ENCODE measurements at regions not wholly inside any gene's neighbourhood (a gene's known extent, or its start where the extent isn't known, plus 50 kb on each side); places are given as distances from the start of the nearest gene placed in this dataset.

DNA sequence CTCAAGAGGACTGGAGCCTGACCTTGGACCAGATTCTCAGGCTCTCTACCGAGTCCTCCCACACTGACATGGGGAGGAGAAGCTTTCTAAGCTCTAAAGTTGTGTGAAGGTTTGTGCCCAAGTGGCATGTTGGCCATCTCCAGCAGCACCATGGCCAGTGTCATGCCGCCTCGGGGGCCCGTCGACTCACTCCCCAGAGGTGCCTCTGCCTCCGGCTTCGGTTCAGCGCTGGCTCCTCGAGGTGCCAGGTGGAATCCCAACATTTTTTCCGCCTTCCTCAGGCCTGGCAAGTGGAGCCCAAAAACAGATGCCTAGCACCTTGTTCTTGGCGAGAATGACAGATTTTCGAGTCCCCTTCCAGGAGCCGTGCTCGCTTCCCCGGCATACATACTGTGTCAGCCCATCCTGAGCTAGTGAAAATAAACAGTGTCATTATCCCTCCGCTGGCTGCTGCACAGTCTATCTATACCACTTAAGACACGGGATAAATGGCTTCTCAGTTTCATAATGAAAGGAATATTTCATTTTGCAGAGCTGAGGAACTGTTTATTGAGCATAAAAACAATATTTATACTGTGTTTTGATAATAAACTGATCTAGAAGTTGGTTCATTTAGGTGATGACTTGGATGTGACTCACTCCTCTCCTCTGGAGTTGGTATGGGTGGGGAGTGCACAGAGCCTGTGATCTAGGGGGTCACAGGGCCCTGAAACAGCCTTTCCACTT lies 328.5 kb upstream of the TLE3 start:
- TF ChIP-seq POLR2AphosphoS5 (IDR thresholded peaks at IDR 0.05; ENCODE audit: low read depth, low read length) (no peak), SIN3A (IDR thresholded peaks at IDR 0.05; ENCODE audit: borderline replicate concordance, insufficient read depth, low read length) (no peak), REST (IDR thresholded peaks at IDR 0.05; ENCODE audit: insufficient read depth in 1 of 2, low read depth in 2 of 2, low read length in 2 of 2) (peak; percentile 13 to 77; a peak in 2 of 4 replicates)
